Mucosa of descending colon (tissue), 3 donors: ENCODE measurements at regions not wholly inside any gene's neighbourhood (a gene's known extent, or its start where the extent isn't known, plus 50 kb on each side); places are given as distances from the start of the nearest gene placed in this dataset.

Source experiments
- ATAC-seq: fragments of 200-7000 bp; cut with Tn5 transposase; one replicate; pipeline ENCODE4 v1.9.1; 2020; ENCODE audit warnings: mild to moderate bottlenecking, moderate library complexity
- DNase-seq, 3 donors: peaks; one replicate each; pipeline ENCODE4 v3.0.0-alpha.2; 2020
- H3K36me3 ChIP-seq: fragments of 200-600 bp; one replicate; pipeline ENCODE4 v1.8.0; 2021; ENCODE audit warnings: low read depth, mild to moderate bottlenecking
- H3K4me1 ChIP-seq: fragments of 200-600 bp; one replicate; pipeline ENCODE4 v1.8.0; 2021; ENCODE audit warnings: low read depth, mild to moderate bottlenecking
- H3K4me3 ChIP-seq: fragments of 200-600 bp; one replicate; pipeline ENCODE4 v1.8.0; 2021; ENCODE audit warnings: mild to moderate bottlenecking
- H3K9me3 ChIP-seq: fragments of 200-600 bp; one replicate; pipeline ENCODE4 v1.8.0; 2021; ENCODE audit warnings: mild to moderate bottlenecking
- intact Hi-C, 2 donors: fragments of 100-400 bp; cut with DNase I in 1 of 2; cut with micrococcal nuclease in 1 of 2; formaldehyde crosslinking; loops; one replicate each; pipeline versions ENCODE4 v1.11.0 to v1.11.1; 2022; cut with DNase I, micrococcal nuclease
- TF ChIP-seq, protein P1 (sequence below): fragments of 200-600 bp; IDR thresholded peaks from one replicate; pipeline ENCODE4 v1.8.0; 2022; ENCODE audit warnings: antibody characterized with exemption, mild to moderate bottlenecking
- donor health status: DM: no; HTN: no; CAD: no; lungs with moderate emphysema.
- donor health status: DM: no; HTN: no; CAD: no.
- donor health status: DM: no; HTN: yes; CAD: no.

DNA sequence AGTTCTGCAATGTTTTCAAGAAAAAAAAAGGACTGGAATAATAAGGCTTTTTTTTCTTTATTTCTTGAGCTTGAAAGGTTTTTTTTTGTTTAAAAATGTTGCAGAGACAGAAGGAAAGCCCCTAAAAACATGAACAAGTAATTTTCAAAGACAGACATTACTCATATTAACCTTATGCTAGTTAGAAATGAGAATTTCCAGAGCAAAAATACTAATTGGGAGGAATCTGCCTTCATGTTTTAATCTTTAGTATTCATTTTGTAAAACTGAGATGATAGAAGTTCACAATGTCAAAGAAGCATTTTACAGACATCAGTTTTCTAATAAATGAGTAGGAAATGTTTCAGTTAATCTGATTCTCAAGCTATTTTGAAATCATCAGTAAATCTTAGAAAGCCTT is 1805.3 kb downstream of the PCDH7 start:
- H3K4me3 ChIP-seq, result no peak overlapping the region
- intact Hi-C loops, result no loop called here
- DNase-seq (no peak), ATAC-seq (no peak)
- no peaks in the 10 kb centered on the region for H3K4me1 ChIP-seq
- TF ChIP-seq, protein P1, sequence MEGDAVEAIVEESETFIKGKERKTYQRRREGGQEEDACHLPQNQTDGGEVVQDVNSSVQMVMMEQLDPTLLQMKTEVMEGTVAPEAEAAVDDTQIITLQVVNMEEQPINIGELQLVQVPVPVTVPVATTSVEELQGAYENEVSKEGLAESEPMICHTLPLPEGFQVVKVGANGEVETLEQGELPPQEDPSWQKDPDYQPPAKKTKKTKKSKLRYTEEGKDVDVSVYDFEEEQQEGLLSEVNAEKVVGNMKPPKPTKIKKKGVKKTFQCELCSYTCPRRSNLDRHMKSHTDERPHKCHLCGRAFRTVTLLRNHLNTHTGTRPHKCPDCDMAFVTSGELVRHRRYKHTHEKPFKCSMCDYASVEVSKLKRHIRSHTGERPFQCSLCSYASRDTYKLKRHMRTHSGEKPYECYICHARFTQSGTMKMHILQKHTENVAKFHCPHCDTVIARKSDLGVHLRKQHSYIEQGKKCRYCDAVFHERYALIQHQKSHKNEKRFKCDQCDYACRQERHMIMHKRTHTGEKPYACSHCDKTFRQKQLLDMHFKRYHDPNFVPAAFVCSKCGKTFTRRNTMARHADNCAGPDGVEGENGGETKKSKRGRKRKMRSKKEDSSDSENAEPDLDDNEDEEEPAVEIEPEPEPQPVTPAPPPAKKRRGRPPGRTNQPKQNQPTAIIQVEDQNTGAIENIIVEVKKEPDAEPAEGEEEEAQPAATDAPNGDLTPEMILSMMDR, result no peak
- no peaks in the 10 kb centered on the region for H3K36me3 ChIP-seq
- no peaks in the 10 kb centered on the region for H3K9me3 ChIP-seq

DNA sequence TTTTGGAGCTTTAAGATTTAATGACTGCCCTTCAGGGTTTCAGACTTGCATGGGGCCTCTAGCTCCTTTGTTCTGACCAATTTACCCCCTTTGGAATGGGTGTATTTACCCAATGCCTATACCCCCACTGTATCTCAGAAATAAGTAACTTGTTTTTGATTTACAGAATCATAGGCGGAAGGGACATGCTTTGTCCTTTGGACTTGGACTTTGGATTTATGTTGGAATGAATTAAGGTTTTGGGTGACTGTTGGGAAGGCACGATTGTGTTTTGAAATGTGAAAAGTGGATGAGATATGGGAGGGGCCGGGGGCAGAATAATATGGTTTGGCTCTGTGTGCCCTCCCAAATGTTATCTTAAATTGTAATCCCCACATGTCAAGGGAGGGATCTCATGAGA is 1824.7 kb downstream of the PCDH7 start:
- no peaks in the 10 kb centered on the region for H3K36me3 ChIP-seq
- no peaks in the 10 kb centered on the region for H3K4me1 ChIP-seq
- intact Hi-C loops, result no loop called here
- TF ChIP-seq, protein P1, result no peak
- no peak for DNase-seq
- H3K9me3 ChIP-seq, result no peaks in the 10 kb centered on the region
- no peak overlapping the region for H3K4me3 ChIP-seq
- no peak for ATAC-seq

DNA sequence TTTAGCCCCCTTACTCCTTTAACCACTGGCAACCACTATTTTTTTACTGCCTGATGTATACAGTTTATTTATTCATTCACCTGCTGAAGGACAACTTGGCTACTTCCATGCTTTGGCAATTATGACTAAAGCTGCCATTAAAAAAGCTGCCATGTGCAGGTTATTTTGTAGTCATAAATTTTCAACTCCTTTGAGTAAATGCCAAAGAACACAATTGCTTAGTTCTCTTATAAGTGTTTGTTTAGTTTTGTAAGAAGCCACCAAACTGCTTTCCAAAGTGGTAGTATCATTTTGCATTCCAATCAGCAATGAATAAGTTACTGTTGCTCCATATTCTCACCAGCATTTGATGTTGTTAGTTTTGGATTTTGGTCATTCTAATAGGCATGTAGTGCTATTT is 1831.8 kb downstream of the PCDH7 start:
- intact Hi-C loops, result no loop called here

DNA sequence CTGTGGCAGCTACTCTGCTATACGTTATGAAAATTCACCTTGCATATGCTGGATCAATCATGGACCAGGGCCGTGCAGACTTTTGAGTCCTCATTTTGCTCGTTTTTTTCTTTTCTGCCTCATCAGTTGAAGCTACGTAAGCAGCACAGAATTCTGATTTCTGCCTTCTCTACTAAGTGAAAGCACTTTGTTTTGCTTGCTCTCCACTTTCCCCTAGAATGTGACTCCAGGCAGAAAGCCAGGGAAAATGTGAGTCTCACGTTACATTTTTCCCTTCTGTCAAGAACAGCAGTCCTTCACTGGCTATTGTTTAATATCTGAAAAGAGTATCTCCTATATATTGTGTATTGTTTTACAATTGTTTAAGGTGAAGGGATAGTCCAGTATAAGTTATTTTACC is 1840.1 kb downstream of the PCDH7 start:
- DNase-seq (no peak), ATAC-seq (no peak)
- H3K4me3 ChIP-seq, result no peak overlapping the region
- H3K4me1 ChIP-seq, result no peaks in the 10 kb centered on the region
- H3K36me3 ChIP-seq, result no peaks in the 10 kb centered on the region
- TF ChIP-seq, protein P1, result no peak
- H3K9me3 ChIP-seq, result no peaks in the 10 kb centered on the region
- intact Hi-C loops, result no loop called here

More for the DNA sequence above, 1831.8 kb downstream of the PCDH7 start:
- ATAC-seq, result no peak
- DNase-seq, result no peak
- TF ChIP-seq, protein P1, result no peak
- Histone ChIP-seq H3K36me3 (no peaks in the 10 kb centered on the region), H3K9me3 (no peaks in the 10 kb centered on the region), H3K4me3 (no peak overlapping the region), H3K4me1 (no peaks in the 10 kb centered on the region)

DNA sequence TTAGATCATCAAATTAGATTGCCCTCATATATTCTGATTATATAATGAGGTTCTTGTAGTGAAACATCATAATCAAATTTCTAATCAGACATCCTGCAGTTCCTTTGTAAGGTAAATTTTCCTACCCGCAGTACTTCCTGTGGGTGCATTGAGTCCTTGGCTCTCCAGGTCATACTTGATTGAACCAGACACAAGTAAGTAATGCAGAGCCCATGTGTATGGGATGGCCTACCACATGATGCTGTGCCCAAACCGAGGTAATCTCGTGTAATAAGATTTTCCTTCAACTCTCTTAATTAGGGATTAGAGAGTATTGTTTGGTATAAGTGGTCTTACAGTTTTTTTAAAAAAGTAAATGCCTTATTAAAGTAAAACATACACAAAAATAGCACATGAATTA is 1841.8 kb downstream of the PCDH7 start:
- Histone ChIP-seq H3K4me1 (no peaks in the 10 kb centered on the region), H3K36me3 (no peaks in the 10 kb centered on the region), H3K9me3 (no peaks in the 10 kb centered on the region), H3K4me3 (no peak overlapping the region)
- TF ChIP-seq, protein P1, result no peak
- intact Hi-C loops, result no loop called here
- DNase-seq, result no peak
- ATAC-seq, result no peak

DNA sequence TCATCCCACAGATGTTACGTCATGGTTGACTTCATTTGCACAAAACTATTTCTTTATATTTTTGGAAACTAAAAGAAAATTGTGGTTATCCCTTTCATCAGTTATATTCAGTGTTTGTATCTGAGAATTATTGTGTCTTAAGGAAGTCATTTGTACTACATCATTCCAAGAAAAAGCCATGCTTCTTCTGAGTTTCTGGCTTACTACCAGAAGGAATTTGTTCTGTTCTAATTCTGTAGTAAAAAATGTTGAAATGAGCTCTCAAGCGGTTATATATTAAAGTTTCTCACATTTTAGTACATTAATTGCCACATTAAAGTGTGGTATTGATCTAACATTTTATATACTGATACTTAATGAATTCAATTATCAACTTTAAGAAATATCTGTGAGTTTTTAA is 1844.5 kb downstream of the PCDH7 start:
- Histone ChIP-seq H3K4me3 (no peak overlapping the region), H3K4me1 (no peaks in the 10 kb centered on the region), H3K9me3 (no peaks in the 10 kb centered on the region), H3K36me3 (no peaks in the 10 kb centered on the region)
- no peak for ATAC-seq
- intact Hi-C loops, result no loop called here
- DNase-seq, result no peak
- TF ChIP-seq, protein P1, result no peak
